ENCODE measurements at regions not wholly inside any gene's neighbourhood (a gene's known extent, or its start where the extent isn't known, plus 50 kb on each side); places are given as distances from the start of the nearest gene placed in this dataset.
"Not testable (repeated sequence)": the region's sequence is repeated elsewhere in the genome, so short reads cannot be mapped to it uniquely, and the experiment has no call there.

GRCh38 chr2:221726894-221727513, 154.9 kb upstream of the EPHA4 start:
- ChIA-PET CTCF (no interaction called here), POLR2A (no interaction called here)
- no peak for DNase-seq (ENCODE audit: extremely low spot score)
- TF ChIP-seq LEF1 (IDR thresholded peaks at IDR 0.05; ENCODE audit: borderline replicate concordance): no peak

- CTCF ChIA-PET: interaction anchor here (0.7 kb wide), 1 partner anchor 64 kb away, joined by 3 read pairs; no protein-coding TSS in a partner anchor
Observed at GRCh38 chr2:221724631-221725203, 152.6 kb upstream of the EPHA4 start.

DNA sequence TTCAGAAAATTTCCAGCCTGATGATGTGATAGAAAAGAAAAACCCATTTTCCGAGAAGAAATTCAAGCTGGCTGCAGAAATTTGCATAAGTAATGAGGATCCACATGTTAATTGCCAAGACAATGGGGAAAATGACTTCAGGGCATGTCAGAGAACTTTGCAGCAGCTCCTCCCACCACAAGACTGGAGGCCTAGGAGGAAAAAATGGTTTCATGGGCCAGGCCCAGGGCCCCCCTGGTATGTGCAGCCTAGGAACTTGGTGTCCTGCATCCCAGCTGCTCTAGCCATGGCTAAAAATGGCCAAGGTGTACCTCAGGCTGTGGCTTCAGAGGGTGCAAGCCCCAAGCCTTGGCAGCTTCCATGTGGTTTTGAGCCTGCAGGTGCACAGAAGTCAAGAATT, 152.0 kb upstream of the EPHA4 start:
- DNase-seq (ENCODE audit: extremely low spot score); CTCF ChIA-PET; POLR2A ChIA-PET: not testable (repeated sequence)

More at GRCh38 chr2:221724631-221725203, 152.6 kb upstream of the EPHA4 start:
- TF ChIP-seq ELF4 (IDR thresholded peaks at IDR 0.05): no peak
- TF ChIP-seq FOXM1 (IDR thresholded peaks at IDR 0.05; ENCODE audit: borderline replicate concordance): no peak
- TF ChIP-seq TARDBP (IDR thresholded peaks at IDR 0.05): no peak
- no peak for TF ChIP-seq ARNT (IDR thresholded peaks at IDR 0.05)
- POLR2A ChIA-PET: no interaction called here
- DNase-seq (ENCODE audit: extremely low spot score): no peak

DNA sequence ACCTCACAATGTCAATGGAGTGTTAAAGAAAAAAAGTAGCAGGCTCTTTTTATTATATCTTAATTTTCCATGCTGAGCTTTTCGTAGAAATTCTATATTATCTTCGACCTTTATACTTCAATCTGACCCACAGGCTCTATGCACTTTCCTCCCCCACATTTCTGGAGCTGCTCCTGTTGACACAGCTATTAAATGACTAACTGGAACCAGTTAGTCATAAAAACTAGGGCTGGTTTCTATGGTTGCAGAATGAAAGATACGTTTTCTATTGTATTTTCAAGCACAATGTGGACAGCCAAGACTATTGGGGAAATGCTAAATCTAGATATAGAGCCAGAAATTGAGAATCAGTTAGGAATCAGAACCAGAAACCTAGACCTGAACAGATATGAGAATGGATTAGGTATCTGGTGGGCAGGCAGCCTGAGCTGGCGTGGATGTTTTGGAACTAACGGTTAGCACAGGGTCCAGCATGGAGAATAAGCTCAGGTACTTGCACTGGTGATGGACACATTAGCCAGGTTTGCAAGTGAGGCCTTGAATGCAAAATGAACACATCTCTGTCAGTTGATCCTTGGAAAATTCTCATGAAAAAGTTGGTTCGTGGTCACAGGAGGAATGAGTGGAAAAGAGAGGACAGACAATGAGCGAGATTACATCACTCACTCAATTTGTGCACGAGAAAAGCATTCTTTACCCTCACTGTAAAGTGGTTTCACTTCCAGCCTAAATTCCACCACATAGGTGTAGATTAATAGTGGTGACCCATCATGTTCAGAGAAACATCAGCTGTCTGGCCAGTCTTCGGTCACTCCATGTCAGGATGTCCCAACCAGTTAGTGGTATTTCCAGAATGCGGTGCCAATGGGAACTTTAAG, 144.6 kb upstream of the EPHA4 start:
- CTCF ChIA-PET: interaction anchor here (0.6 kb wide), 1 partner anchor 54 kb away, joined by 3 read pairs; no protein-coding TSS in a partner anchor
- POLR2A ChIA-PET: no interaction called here
- TF ChIP-seq FOXK2 (IDR thresholded peaks at IDR 0.05) (no peak), TARDBP (IDR thresholded peaks at IDR 0.05) (no peak), BHLHE40 (IDR thresholded peaks at IDR 0.05; ENCODE audit: borderline replicate concordance) (no peak), SP1 (IDR thresholded peaks at IDR 0.05) (no peak), CTBP1 (IDR thresholded peaks at IDR 0.05; ENCODE audit: borderline replicate concordance) (no peak), SUZ12 (IDR thresholded peaks at IDR 0.05) (no peak), NFRKB (IDR thresholded peaks at IDR 0.05) (no peak), ZNF384 (IDR thresholded peaks at IDR 0.05) (no peak), ARNT (IDR thresholded peaks at IDR 0.05) (no peak), LEF1 (IDR thresholded peaks at IDR 0.05; ENCODE audit: borderline replicate concordance) (no peak), HDGF (IDR thresholded peaks at IDR 0.05; ENCODE audit: borderline replicate concordance) (no peak), ELF4 (IDR thresholded peaks at IDR 0.05) (no peak), L3MBTL2 (conservative IDR thresholded peaks at IDR 0.05) (no peak), FOXA1 (IDR thresholded peaks at IDR 0.05) (no peak)
- TF ChIP-seq, protein P1, sequence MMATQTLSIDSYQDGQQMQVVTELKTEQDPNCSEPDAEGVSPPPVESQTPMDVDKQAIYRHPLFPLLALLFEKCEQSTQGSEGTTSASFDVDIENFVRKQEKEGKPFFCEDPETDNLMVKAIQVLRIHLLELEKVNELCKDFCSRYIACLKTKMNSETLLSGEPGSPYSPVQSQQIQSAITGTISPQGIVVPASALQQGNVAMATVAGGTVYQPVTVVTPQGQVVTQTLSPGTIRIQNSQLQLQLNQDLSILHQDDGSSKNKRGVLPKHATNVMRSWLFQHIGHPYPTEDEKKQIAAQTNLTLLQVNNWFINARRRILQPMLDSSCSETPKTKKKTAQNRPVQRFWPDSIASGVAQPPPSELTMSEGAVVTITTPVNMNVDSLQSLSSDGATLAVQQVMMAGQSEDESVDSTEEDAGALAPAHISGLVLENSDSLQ (IDR thresholded peaks at IDR 0.05): no peak
- DNase-seq (ENCODE audit: extremely low spot score): no peak

DNA sequence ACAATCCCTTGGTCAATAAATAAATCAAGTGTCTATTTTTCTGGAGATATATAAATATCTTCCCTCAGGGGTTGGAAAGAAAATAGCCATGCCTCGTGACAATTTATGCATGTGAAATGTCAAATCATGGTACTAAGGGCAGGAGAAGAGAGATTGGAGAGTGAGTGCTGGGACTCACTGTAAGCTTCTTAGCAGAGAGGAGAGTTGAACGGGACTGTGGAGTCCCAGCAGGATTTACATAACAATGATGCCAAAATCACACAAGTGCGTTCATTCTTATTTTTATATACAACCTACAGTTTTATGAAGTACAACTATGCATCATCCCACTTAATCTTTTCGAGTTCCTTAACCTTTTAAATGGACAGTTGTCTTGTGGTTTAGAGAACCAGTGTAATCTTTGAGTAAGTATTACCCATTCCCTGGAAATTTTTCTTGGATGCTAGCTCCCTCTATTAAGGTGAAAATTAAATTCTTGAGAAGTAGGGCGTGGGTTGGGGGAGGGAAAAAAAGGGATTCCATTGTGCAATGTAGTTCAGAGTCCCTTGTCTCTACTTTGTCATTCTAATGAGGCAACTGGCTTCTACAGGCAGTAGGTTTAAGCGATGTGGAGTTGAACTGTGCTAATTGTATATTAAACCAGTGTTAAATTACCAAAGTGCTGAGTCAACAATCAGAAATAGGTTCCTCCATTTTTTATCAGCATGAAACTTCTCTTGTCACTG, 143.6 kb upstream of the EPHA4 start:
- no peak for DNase-seq (ENCODE audit: extremely low spot score)
- ChIA-PET CTCF (interaction anchor here (0.6 kb wide), 1 partner anchor 283 kb away, joined by 8 read pairs; no protein-coding TSS in a partner anchor), POLR2A (no interaction called here)
- TF ChIP-seq L3MBTL2 (conservative IDR thresholded peaks at IDR 0.05): no peak
- no peak for TF ChIP-seq FOXA1 (IDR thresholded peaks at IDR 0.05)
- TF ChIP-seq SP1 (IDR thresholded peaks at IDR 0.05): no peak
- no peak for TF ChIP-seq BHLHE40 (IDR thresholded peaks at IDR 0.05; ENCODE audit: borderline replicate concordance)
- TF ChIP-seq SUZ12 (IDR thresholded peaks at IDR 0.05): no peak
- no peak for TF ChIP-seq FOXM1 (IDR thresholded peaks at IDR 0.05; ENCODE audit: borderline replicate concordance)
- TF ChIP-seq FOXK2 (IDR thresholded peaks at IDR 0.05): no peak
- TF ChIP-seq NFRKB (IDR thresholded peaks at IDR 0.05): no peak
- no peak for TF ChIP-seq TARDBP (IDR thresholded peaks at IDR 0.05)
- TF ChIP-seq ZNF384 (IDR thresholded peaks at IDR 0.05): no peak
- no peak for TF ChIP-seq CTBP1 (IDR thresholded peaks at IDR 0.05; ENCODE audit: borderline replicate concordance)
- TF ChIP-seq ARNT (IDR thresholded peaks at IDR 0.05): no peak

- DNase-seq (ENCODE audit: extremely low spot score): no peak
- CTCF ChIA-PET: no interaction called here
- POLR2A ChIA-PET: no interaction called here
- TF ChIP-seq SUZ12 (IDR thresholded peaks at IDR 0.05) (no peak), FOXK2 (IDR thresholded peaks at IDR 0.05) (no peak), FOXM1 (IDR thresholded peaks at IDR 0.05; ENCODE audit: borderline replicate concordance) (no peak), ARNT (IDR thresholded peaks at IDR 0.05) (no peak), BHLHE40 (IDR thresholded peaks at IDR 0.05; ENCODE audit: borderline replicate concordance) (no peak), CTBP1 (IDR thresholded peaks at IDR 0.05; ENCODE audit: borderline replicate concordance) (no peak), SP1 (IDR thresholded peaks at IDR 0.05) (no peak), HDGF (IDR thresholded peaks at IDR 0.05; ENCODE audit: borderline replicate concordance) (no peak), NFRKB (IDR thresholded peaks at IDR 0.05) (no peak), ZNF384 (IDR thresholded peaks at IDR 0.05) (no peak), LEF1 (IDR thresholded peaks at IDR 0.05; ENCODE audit: borderline replicate concordance) (no peak)
Observed at GRCh38 chr2:221710744-221711143, 138.6 kb upstream of the EPHA4 start.

- TF ChIP-seq FOXK2 (IDR thresholded peaks at IDR 0.05): no peak
- no peak for TF ChIP-seq BHLHE40 (IDR thresholded peaks at IDR 0.05; ENCODE audit: borderline replicate concordance)
- no peak for TF ChIP-seq NFRKB (IDR thresholded peaks at IDR 0.05)
- TF ChIP-seq SP1 (IDR thresholded peaks at IDR 0.05): no peak
- ChIA-PET CTCF (no interaction called here), POLR2A (no interaction called here)
- no peak for DNase-seq (ENCODE audit: extremely low spot score)
Observed at GRCh38 chr2:221708902-221709301, 136.8 kb upstream of the EPHA4 start.
